Tibial nerve (tissue), 4 donors: ENCODE measurements at regions not wholly inside any gene's neighbourhood (a gene's known extent, or its start where the extent isn't known, plus 50 kb on each side); places are given as distances from the start of the nearest gene placed in this dataset.
A peak's percentile ranks its signal among the peaks of the same experiment; 100 is the strongest.

Experiments used
- DNase-seq, 2 donors: peaks; one replicate each; pipeline ENCODE4 v3.0.0-alpha.2; 2019; ENCODE audit warnings: low spot score in 2 of 2
- H3K27ac ChIP-seq, 4 donors: fragments of 200-600 bp; sonication (generic) in 3 of 4; one replicate each; pipeline ENCODE4 v1.5.1; 2017 to 2019; ENCODE audit warnings: mild to moderate bottlenecking in 1 of 4
- H3K27me3 ChIP-seq, 2 donors: fragments of 200-600 bp; sonication (generic) in 1 of 2; one replicate each; pipeline versions ENCODE4 v1.5.1 to v1.6.0; 2017 to 2019
- H3K36me3 ChIP-seq, 3 donors: fragments of 200-600 bp; sonication (generic); one replicate each; pipeline ENCODE4 v1.5.1; 2018 to 2019
- H3K4me1 ChIP-seq, 4 donors: fragments of 200-600 bp; sonication (generic) in 3 of 4; one replicate each; pipeline ENCODE4 v1.5.1; 2017 to 2019
- H3K4me3 ChIP-seq, 4 donors: fragments of 200-600 bp; sonication (generic) in 3 of 4; one replicate each; pipeline ENCODE4 v1.5.1; 2017 to 2019; ENCODE audit warnings: mild to moderate bottlenecking in 1 of 4, moderate library complexity in 1 of 4
- H3K9me3 ChIP-seq, 4 donors: fragments of 200-600 bp; sonication (generic) in 3 of 4; one replicate each; pipeline ENCODE4 v1.5.1; 2017 to 2019
- EP300 ChIP-seq, 2 donors: sonication (generic); formaldehyde crosslinking; IDR thresholded peaks; one replicate each; pipeline ENCODE4 v1.6.1; 2017; ENCODE audit warnings: antibody characterized with exemption in 2 of 2, mild to moderate bottlenecking in 1 of 2
- POLR2A ChIP-seq, 2 donors: fragments of 450-650 bp; IDR thresholded peaks; one replicate each; pipeline ENCODE4 v1.6.1; 2017; ENCODE audit warnings: antibody characterized with exemption in 2 of 2, mild to moderate bottlenecking in 2 of 2, moderate library complexity in 2 of 2
- WGBS, 2 donors: methylation state at CpG; one replicate each; pipeline ENCODE4 v1.1.5; 2018; 5-methylcytosine and 5-hydroxymethylcytosine counted together
- TF ChIP-seq, protein P1 (sequence below), 5 experiments: fragments of 200-600 bp in 3 of 5; fragments of 450-650 bp in 2 of 5; sonication (generic) in 3 of 5; IDR thresholded peaks; one replicate each; pipeline ENCODE4 v1.5.1; 2016 to 2019; ENCODE audit warnings: antibody characterized with exemption in 5 of 5, mild to moderate bottlenecking in 3 of 5, moderate library complexity in 2 of 5

GRCh38 chr7:36039243-36039642 lies 113.8 kb upstream of the EEPD1 start:
- no peak overlapping the region for H3K4me3 ChIP-seq
- TF ChIP-seq POLR2A (IDR thresholded peaks at IDR 0.05) (no peak), EP300 (IDR thresholded peaks at IDR 0.05) (no peak)
- TF ChIP-seq, protein P1, sequence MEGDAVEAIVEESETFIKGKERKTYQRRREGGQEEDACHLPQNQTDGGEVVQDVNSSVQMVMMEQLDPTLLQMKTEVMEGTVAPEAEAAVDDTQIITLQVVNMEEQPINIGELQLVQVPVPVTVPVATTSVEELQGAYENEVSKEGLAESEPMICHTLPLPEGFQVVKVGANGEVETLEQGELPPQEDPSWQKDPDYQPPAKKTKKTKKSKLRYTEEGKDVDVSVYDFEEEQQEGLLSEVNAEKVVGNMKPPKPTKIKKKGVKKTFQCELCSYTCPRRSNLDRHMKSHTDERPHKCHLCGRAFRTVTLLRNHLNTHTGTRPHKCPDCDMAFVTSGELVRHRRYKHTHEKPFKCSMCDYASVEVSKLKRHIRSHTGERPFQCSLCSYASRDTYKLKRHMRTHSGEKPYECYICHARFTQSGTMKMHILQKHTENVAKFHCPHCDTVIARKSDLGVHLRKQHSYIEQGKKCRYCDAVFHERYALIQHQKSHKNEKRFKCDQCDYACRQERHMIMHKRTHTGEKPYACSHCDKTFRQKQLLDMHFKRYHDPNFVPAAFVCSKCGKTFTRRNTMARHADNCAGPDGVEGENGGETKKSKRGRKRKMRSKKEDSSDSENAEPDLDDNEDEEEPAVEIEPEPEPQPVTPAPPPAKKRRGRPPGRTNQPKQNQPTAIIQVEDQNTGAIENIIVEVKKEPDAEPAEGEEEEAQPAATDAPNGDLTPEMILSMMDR (IDR thresholded peaks at IDR 0.05): no peak
- no peaks in the 10 kb centered on the region for H3K36me3 ChIP-seq
- H3K27me3 ChIP-seq: no peaks in the 10 kb centered on the region
- H3K4me1 ChIP-seq: peaks cover 0 to 22% (median 9%) of the 10 kb centered on the region in 4 donors
- DNase-seq: no peak
- no peaks in the 10 kb centered on the region for H3K9me3 ChIP-seq
- WGBS, 2 donors: 76 to 79% methylated on average over 11 of the region's 11 CpGs
- no peak overlapping the region for H3K27ac ChIP-seq

DNA sequence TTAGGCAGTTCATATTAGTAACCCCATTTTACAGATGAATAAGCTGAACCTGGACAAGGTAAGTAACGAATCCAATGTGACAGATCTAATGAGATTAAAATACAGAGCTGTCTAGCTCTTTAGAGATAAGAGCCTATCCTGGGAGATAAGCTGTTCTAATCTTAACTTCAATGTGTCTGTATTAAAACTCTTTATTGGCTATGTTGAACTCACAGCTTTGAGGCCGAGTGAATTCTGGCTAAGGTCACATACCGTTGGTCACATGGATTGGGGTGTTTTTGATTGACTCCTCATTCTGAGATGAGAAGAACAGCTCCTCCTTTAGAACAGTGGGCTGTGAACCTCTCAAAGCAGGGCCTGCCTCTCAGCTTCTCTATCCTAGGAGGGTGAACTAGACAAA lies 113.4 kb upstream of the EEPD1 start:
- 58 to 65% methylated on average over 3 of the region's 3 CpGs for WGBS, 2 donors
- no peak for DNase-seq
- Histone ChIP-seq H3K27ac (no peak overlapping the region), H3K27me3 (no peaks in the 10 kb centered on the region), H3K4me3 (no peak overlapping the region), H3K9me3 (no peaks in the 10 kb centered on the region), H3K36me3 (no peaks in the 10 kb centered on the region), H3K4me1 (peaks cover 0 to 27% (median 10%) of the 10 kb centered on the region in 4 donors)
- TF ChIP-seq EP300 (IDR thresholded peaks at IDR 0.05) (no peak), POLR2A (IDR thresholded peaks at IDR 0.05) (no peak)
- TF ChIP-seq, protein P1 (IDR thresholded peaks at IDR 0.05): no peak

- no peak for DNase-seq
- TF ChIP-seq EP300 (IDR thresholded peaks at IDR 0.05): no peak
- TF ChIP-seq POLR2A (IDR thresholded peaks at IDR 0.05): no peak
- TF ChIP-seq, protein P1 (IDR thresholded peaks at IDR 0.05): no peak
- 81 to 90% methylated on average over 3 of the region's 3 CpGs for WGBS, 2 donors
- Histone ChIP-seq H3K36me3 (no peaks in the 10 kb centered on the region), H3K4me1 (peaks cover 0 to 37% (median 17%) of the 10 kb centered on the region in 4 donors), H3K4me3 (no peak overlapping the region), H3K27ac (no peak overlapping the region), H3K9me3 (no peaks in the 10 kb centered on the region), H3K27me3 (no peaks in the 10 kb centered on the region)
These were observed 112.4 kb upstream of the EEPD1 start for GRCh38 chr7:36040679-36041078.

DNA sequence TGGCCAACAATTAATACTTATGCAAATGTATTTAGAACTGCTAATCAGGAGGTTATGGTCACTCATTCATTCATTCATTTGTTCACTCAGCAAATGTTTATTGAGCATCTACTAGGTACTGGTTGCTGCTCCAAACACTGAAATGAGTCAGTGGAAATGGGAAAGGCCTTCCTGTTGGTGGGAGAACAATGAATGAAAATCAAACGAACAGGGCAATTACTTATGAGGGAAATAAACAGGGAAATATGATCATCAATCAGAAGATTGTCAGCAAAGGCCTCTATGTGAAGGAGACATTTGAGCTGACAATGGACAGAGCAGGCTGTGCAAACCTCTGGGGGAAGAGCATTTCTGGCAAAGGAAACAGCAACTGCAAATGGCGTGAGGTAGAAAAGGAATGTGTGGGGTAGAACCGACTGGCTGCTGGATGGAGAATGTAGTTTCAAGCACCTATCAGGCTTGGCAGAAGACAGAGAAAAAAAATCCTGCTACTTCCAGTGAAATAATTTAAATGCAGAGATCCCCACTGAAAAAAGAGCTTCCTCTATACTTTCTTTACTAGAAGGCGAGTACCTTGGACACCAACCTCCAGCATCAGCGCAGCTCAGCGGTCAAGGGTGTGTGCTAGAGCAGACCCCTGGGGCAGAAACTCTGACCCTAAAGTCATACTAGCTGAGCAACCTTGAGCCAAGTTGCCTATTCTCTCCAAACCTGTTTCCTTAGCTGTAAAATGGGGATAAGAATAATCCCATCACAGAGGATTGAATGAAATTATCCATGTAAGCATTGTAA lies 108.8 kb upstream of the EEPD1 start:
- Histone ChIP-seq H3K4me3 (no peak overlapping the region), H3K27ac (peak overlapping the region in 2 of 4 donors; percentile 58 to 79), H3K36me3 (no peaks in the 10 kb centered on the region), H3K9me3 (no peaks in the 10 kb centered on the region), H3K27me3 (no peaks in the 10 kb centered on the region), H3K4me1 (peaks cover 5 to 49% (median 25%) of the 10 kb centered on the region in 4 donors)
- WGBS, 2 donors: 61 to 68% methylated on average over 6 of the region's 6 CpGs
- DNase-seq: no peak
- TF ChIP-seq POLR2A (IDR thresholded peaks at IDR 0.05): no peak
- no peak for TF ChIP-seq EP300 (IDR thresholded peaks at IDR 0.05)
- TF ChIP-seq, protein P1 (IDR thresholded peaks at IDR 0.05): no peak

DNA sequence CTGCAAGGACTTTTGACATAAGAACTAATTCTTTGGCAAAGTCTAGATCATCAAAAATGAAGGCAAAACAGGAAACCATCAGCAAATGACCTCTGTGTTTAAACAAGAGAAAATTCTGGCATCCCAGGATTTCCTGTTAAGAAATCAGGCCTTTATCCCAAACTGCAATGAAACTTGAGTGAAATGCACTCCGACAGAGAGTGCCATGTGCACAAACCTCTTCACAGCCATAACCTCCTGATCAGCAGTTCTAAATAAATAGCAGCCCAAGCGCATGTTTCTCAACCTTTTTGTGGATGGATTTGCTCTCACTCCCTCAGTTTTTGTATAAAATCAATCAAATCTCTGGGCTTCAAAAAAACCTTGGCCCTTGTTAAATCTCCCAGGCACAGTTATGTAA lies 107.7 kb upstream of the EEPD1 start:
- Histone ChIP-seq H3K36me3 (no peaks in the 10 kb centered on the region), H3K4me1 (peaks cover 5 to 54% (median 25%) of the 10 kb centered on the region in 4 donors), H3K4me3 (no peak overlapping the region), H3K27ac (peak overlapping the region in 2 of 4 donors; percentile 72 to 79), H3K9me3 (no peaks in the 10 kb centered on the region), H3K27me3 (no peaks in the 10 kb centered on the region)
- TF ChIP-seq POLR2A (IDR thresholded peaks at IDR 0.05) (no peak), EP300 (IDR thresholded peaks at IDR 0.05) (peak in 1 of 2 donors; percentile 82)
- TF ChIP-seq, protein P1 (IDR thresholded peaks at IDR 0.05): no peak
- DNase-seq: peak in 1 of 2 donors; percentile 48
- WGBS, 2 donors: 36 to 42% methylated on average over 2 of the region's 2 CpGs
